PFSK-1 (cell line): ENCODE measurements at regions not wholly inside any gene's neighbourhood (a gene's known extent, or its start where the extent isn't known, plus 50 kb on each side); places are given as distances from the start of the nearest gene placed in this dataset.

Experiments
- FOXP2 ChIP-seq: optimal IDR thresholded peaks from 2 replicates; pipeline ENCODE3; 2011; ENCODE audit warnings: borderline replicate concordance, control low read depth, inconsistent platforms; ENCODE audit not compliant: insufficient read depth; ENCODE audit errors: extremely low read length, extremely low read depth
- POLR2AphosphoS5 ChIP-seq: IDR thresholded peaks from 2 replicates; pipeline ENCODE4 v1.6.1; 2012; ENCODE audit warnings: low read depth, mild to moderate bottlenecking, control low read depth, low read length, moderate library complexity
- REST ChIP-seq, 2 experiments: IDR thresholded peaks; 2 replicates each; pipeline versions ENCODE4 v1.6.1 to v1.8.0; 2011 to 2012; ENCODE audit warnings: low read depth in 2 of 2, low read length in 2 of 2, control low read depth in 1 of 2, inconsistent platforms in 1 of 2, mild to moderate bottlenecking in 1 of 2, moderate library complexity in 1 of 2; ENCODE audit not compliant: insufficient read depth in 1 of 2
- SIN3A ChIP-seq: IDR thresholded peaks from 2 replicates; pipeline ENCODE4 v1.6.1; 2012; ENCODE audit warnings: mild to moderate bottlenecking, low read length, moderate library complexity, borderline replicate concordance; ENCODE audit not compliant: insufficient read depth
- TAF1 ChIP-seq: IDR thresholded peaks from 2 replicates; pipeline ENCODE4 v1.6.1; 2012; ENCODE audit warnings: low read length, control low read depth, borderline replicate concordance; ENCODE audit not compliant: insufficient read depth

- TF ChIP-seq FOXP2 (no peak), SIN3A (no peak), POLR2AphosphoS5 (no peak), TAF1 (no peak), REST (IDR thresholded peaks at IDR 0.05; ENCODE audit: insufficient read depth in 1 of 2, low read depth in 2 of 2, low read length in 2 of 2) (no peak)
Observed at GRCh38 chr9:2337131-2337530, 284.5 kb upstream of the VLDLR start.

- TF ChIP-seq FOXP2 (no peak), SIN3A (no peak), TAF1 (no peak), REST (IDR thresholded peaks at IDR 0.05; ENCODE audit: insufficient read depth in 1 of 2, low read depth in 2 of 2, low read length in 2 of 2) (no peak), POLR2AphosphoS5 (no peak)
Observed at GRCh38 chr9:2337627-2338026, 284.0 kb upstream of the VLDLR start.

GRCh38 chr9:2338777-2339365, 282.7 kb upstream of the VLDLR start:
- TF ChIP-seq TAF1 (no peak), POLR2AphosphoS5 (no peak), REST (IDR thresholded peaks at IDR 0.05; ENCODE audit: insufficient read depth in 1 of 2, low read depth in 2 of 2, low read length in 2 of 2) (no peak), FOXP2 (no peak), SIN3A (no peak)

GRCh38 chr9:2339416-2339815, 282.2 kb upstream of the VLDLR start:
- TF ChIP-seq POLR2AphosphoS5 (no peak), FOXP2 (no peak), REST (IDR thresholded peaks at IDR 0.05; ENCODE audit: insufficient read depth in 1 of 2, low read depth in 2 of 2, low read length in 2 of 2) (no peak), SIN3A (no peak), TAF1 (no peak)
